NCI-H2196 (cell line): ENCODE measurements at regions not wholly inside any gene's neighbourhood (a gene's known extent, or its start where the extent isn't known, plus 50 kb on each side); places are given as distances from the start of the nearest gene placed in this dataset.

ENCODE experiments used
- DNase-seq: peaks from one replicate; lab custom pipeline; 2025; ENCODE audit not compliant: unreplicated experiment; lab: John Stamatoyannopoulos, UW

GRCh38 chr7:109996411-109996810, 1094.5 kb upstream of the LRRN3 start:
- no peak for DNase-seq

GRCh38 chr7:109996927-109997326, 1094.0 kb upstream of the LRRN3 start:
- DNase-seq: no peak

- no peak for DNase-seq
Observed at GRCh38 chr7:109997837-109998236, 1093.1 kb upstream of the LRRN3 start.

- DNase-seq: no peak
Observed at GRCh38 chr7:110001254-110001938, 1089.5 kb upstream of the LRRN3 start.

GRCh38 chr7:110003827-110004226, 1087.1 kb upstream of the LRRN3 start:
- DNase-seq: no peak

- no peak for DNase-seq
Observed at GRCh38 chr7:110007320-110008063, 1083.4 kb upstream of the LRRN3 start.

- no peak for DNase-seq
Observed at GRCh38 chr7:110010359-110010758, 1080.6 kb upstream of the LRRN3 start.

GRCh38 chr7:110017405-110017804, 1073.5 kb upstream of the LRRN3 start:
- DNase-seq: no peak

GRCh38 chr7:110027385-110027784, 1063.5 kb upstream of the LRRN3 start:
- no peak for DNase-seq

GRCh38 chr7:110043519-110043918, 1047.4 kb upstream of the LRRN3 start:
- no peak for DNase-seq

- DNase-seq: no peak
Observed at GRCh38 chr7:110050785-110051184, 1040.1 kb upstream of the LRRN3 start.

GRCh38 chr7:110051372-110051771, 1039.6 kb upstream of the LRRN3 start:
- DNase-seq: no peak

- no peak for DNase-seq
Observed at GRCh38 chr7:110056331-110056730, 1034.6 kb upstream of the LRRN3 start.

GRCh38 chr7:110058401-110058800, 1032.5 kb upstream of the LRRN3 start:
- no peak for DNase-seq

- DNase-seq: no peak
Observed at GRCh38 chr7:110061387-110061786, 1029.5 kb upstream of the LRRN3 start.

- no peak for DNase-seq
Observed at GRCh38 chr7:110065121-110065520, 1025.8 kb upstream of the LRRN3 start.

GRCh38 chr7:110066843-110067242, 1024.1 kb upstream of the LRRN3 start:
- DNase-seq: no peak

- no peak for DNase-seq
Observed at GRCh38 chr7:110071192-110071591, 1019.7 kb upstream of the LRRN3 start.

- no peak for DNase-seq
Observed at GRCh38 chr7:110075450-110075849, 1015.5 kb upstream of the LRRN3 start.

GRCh38 chr7:110076194-110076593, 1014.7 kb upstream of the LRRN3 start:
- DNase-seq: no peak

- no peak for DNase-seq
Observed at GRCh38 chr7:110084181-110084807, 1006.6 kb upstream of the LRRN3 start.
